Natural killer cell (primary cell): ENCODE measurements at regions not wholly inside any gene's neighbourhood (a gene's known extent, or its start where the extent isn't known, plus 50 kb on each side); places are given as distances from the start of the nearest gene placed in this dataset.

Source experiments
- ATAC-seq, 3 donors: fragments of 150-1000 bp in 2 of 3; fragments of 200-7000 bp in 1 of 3; cut with Tn5 transposase; 1 replicate in 1 of 3; 2 replicates in 2 of 3; pipeline ENCODE4 v1.10.0; 2021; ENCODE audit warnings: mild to moderate bottlenecking in 2 of 3, moderate library complexity in 2 of 3
- DNase-seq, 2 donors: peaks; one replicate each; pipeline versions ENCODE4 v3.0.0 to v3.0.0-alpha.2; 2013 to 2021; ENCODE audit warnings: mixed read lengths in 1 of 2
- H3K27ac ChIP-seq: one replicate; pipeline ENCODE4 v1.5.1; 2013; ENCODE audit warnings: mild to moderate bottlenecking, low read length
- H3K27me3 ChIP-seq: one replicate; pipeline ENCODE4 v1.6.1; 2013; ENCODE audit warnings: low read length; ENCODE audit not compliant: control insufficient read depth, insufficient read depth
- H3K36me3 ChIP-seq: one replicate; pipeline ENCODE4 v1.6.1; 2013; ENCODE audit warnings: low read length; ENCODE audit not compliant: control insufficient read depth, insufficient read depth
- H3K4me1 ChIP-seq: one replicate; pipeline ENCODE4 v1.6.1; 2013; ENCODE audit warnings: low read length; ENCODE audit not compliant: control insufficient read depth, insufficient read depth
- H3K4me3 ChIP-seq: one replicate; pipeline ENCODE4 v1.5.1; 2013; ENCODE audit warnings: low read length
- H3K9me3 ChIP-seq: one replicate; pipeline ENCODE4 v1.6.1; 2013; ENCODE audit warnings: low read length; ENCODE audit not compliant: control insufficient read depth, insufficient read depth
- H3K27ac Mint-ChIP-seq, 2 donors: one replicate each; pipeline ENCODE4 v1.8.0; 2022; ENCODE audit warnings: mild to moderate bottlenecking in 2 of 2, mixed read lengths in 2 of 2, moderate library complexity in 1 of 2
- H3K27me3 Mint-ChIP-seq, 2 donors: one replicate each; pipeline ENCODE4 v1.8.0; 2022; ENCODE audit warnings: low read depth in 2 of 2, mixed read lengths in 2 of 2
- H3K36me3 Mint-ChIP-seq: one replicate; pipeline ENCODE4 v1.8.0; 2022; ENCODE audit warnings: mixed read lengths
- H3K4me1 Mint-ChIP-seq, 2 donors: one replicate each; pipeline ENCODE4 v1.8.0; 2022; ENCODE audit warnings: mixed read lengths in 2 of 2
- H3K4me3 Mint-ChIP-seq: one replicate; pipeline ENCODE4 v1.8.0; 2022; ENCODE audit warnings: mild to moderate bottlenecking, moderate library complexity, mixed read lengths
- H3K9me3 Mint-ChIP-seq, 2 donors: one replicate each; pipeline ENCODE4 v1.8.0; 2022; ENCODE audit warnings: mixed read lengths in 2 of 2
- CTCF ChIP-seq: fragments of 200-600 bp; IDR thresholded peaks from one replicate; pipeline ENCODE4 v1.8.0; 2022; ENCODE audit warnings: antibody characterized with exemption
- WGBS: methylation state at CpG from one replicate; pipeline ENCODE4 v1.1.7; 2013; ENCODE audit warnings: missing lambda C conversion rate; ENCODE audit not compliant: insufficient coverage; 5-methylcytosine and 5-hydroxymethylcytosine counted together
- intact Hi-C: fragments of 100-400 bp; cut with micrococcal nuclease; formaldehyde crosslinking; loops from one replicate; pipeline ENCODE4 v1.14.2; 2022

GRCh38 chr18:78903436-78904178, 76.0 kb upstream of the SALL3 start:
- 75% methylated on average over 19 of the region's 22 CpGs for WGBS
- no peaks in the 10 kb centered on the region for H3K36me3 ChIP-seq
- Mint-ChIP-seq H3K27ac (no peak overlapping the region), H3K4me1 (peaks cover 0 to 7% of the 10 kb centered on the region in 2 donors), H3K4me3 (no peak overlapping the region), H3K27me3 (peaks cover 8 to 23% of the 10 kb centered on the region in 2 donors), H3K9me3 (no peaks in the 10 kb centered on the region), H3K36me3 (no peaks in the 10 kb centered on the region)
- no peak overlapping the region for H3K4me3 ChIP-seq
- no peaks in the 10 kb centered on the region for H3K27me3 ChIP-seq
- H3K27ac ChIP-seq = no peak overlapping the region
- H3K4me1 ChIP-seq = no peaks in the 10 kb centered on the region
- TF ChIP-seq CTCF = no peak
- DNase-seq = no peak
- intact Hi-C loops = no loop called here
- H3K9me3 ChIP-seq = no peaks in the 10 kb centered on the region
- ATAC-seq = no peak

- TF ChIP-seq CTCF = no peak
- peaks cover 0 to 7% of the 10 kb centered on the region in 2 donors for H3K4me1 Mint-ChIP-seq
- 81% methylated on average over 8 of the region's 11 CpGs for WGBS
These were observed 75.5 kb upstream of the SALL3 start for GRCh38 chr18:78904179-78904531.

DNA sequence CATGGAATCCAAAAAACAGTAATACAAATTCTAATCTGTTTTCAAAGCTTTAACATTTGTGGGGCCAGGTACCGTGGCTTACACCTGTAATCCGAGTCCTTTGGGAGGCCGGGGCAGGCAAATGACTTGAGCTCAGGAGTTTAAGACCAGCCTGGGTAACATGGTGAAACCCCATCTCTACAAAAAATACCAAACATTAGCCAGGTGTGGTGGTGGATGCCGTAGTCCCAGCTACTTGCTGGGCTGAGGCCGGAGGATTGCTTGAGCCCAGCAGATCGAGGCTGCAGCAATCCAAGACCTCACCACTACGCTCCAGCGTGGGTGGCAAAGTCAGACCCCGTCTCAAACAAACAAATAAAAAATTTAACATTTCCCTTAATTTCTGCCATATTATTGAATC, 74.3 kb upstream of the SALL3 start:
- intact Hi-C loops = no loop called here
- no peak overlapping the region for H3K27ac ChIP-seq
- H3K9me3 ChIP-seq = no peaks in the 10 kb centered on the region
- Mint-ChIP-seq H3K4me3 (no peak overlapping the region), H3K36me3 (no peaks in the 10 kb centered on the region), H3K27ac (no peak overlapping the region), H3K9me3 (no peaks in the 10 kb centered on the region), H3K4me1 (peaks cover 0 to 7% of the 10 kb centered on the region in 2 donors), H3K27me3 (peaks cover 8 to 23% of the 10 kb centered on the region in 2 donors)
- DNase-seq (no peak), ATAC-seq (no peak)
- no peak for TF ChIP-seq CTCF
- H3K27me3 ChIP-seq = no peaks in the 10 kb centered on the region
- no peaks in the 10 kb centered on the region for H3K36me3 ChIP-seq
- no peaks in the 10 kb centered on the region for H3K4me1 ChIP-seq
- H3K4me3 ChIP-seq = no peak overlapping the region
- 91% methylated on average over 8 of the region's 9 CpGs for WGBS

More at GRCh38 chr18:78904179-78904531, 75.5 kb upstream of the SALL3 start:
- ATAC-seq (no peak), DNase-seq (no peak)
- no peaks in the 10 kb centered on the region for H3K27me3 ChIP-seq
- Mint-ChIP-seq H3K36me3 (no peaks in the 10 kb centered on the region), H3K4me3 (no peak overlapping the region), H3K27ac (no peak overlapping the region), H3K27me3 (peaks cover 8 to 23% of the 10 kb centered on the region in 2 donors), H3K9me3 (no peaks in the 10 kb centered on the region)
- no peak overlapping the region for H3K4me3 ChIP-seq
- intact Hi-C loops = no loop called here
- H3K9me3 ChIP-seq = no peaks in the 10 kb centered on the region
- H3K4me1 ChIP-seq = no peaks in the 10 kb centered on the region
- H3K27ac ChIP-seq = no peak overlapping the region
- H3K36me3 ChIP-seq = no peaks in the 10 kb centered on the region

GRCh38 chr18:78906066-78906465, 73.6 kb upstream of the SALL3 start:
- Mint-ChIP-seq H3K36me3 (no peaks in the 10 kb centered on the region), H3K27ac (no peak overlapping the region), H3K9me3 (no peaks in the 10 kb centered on the region), H3K4me3 (no peak overlapping the region), H3K4me1 (peaks cover 0 to 7% of the 10 kb centered on the region in 2 donors), H3K27me3 (peaks cover 8 to 23% of the 10 kb centered on the region in 2 donors)
- no peak for TF ChIP-seq CTCF
- DNase-seq (no peak), ATAC-seq (no peak)
- intact Hi-C loops = no loop called here
- 89% methylated on average over 16 of the region's 16 CpGs for WGBS
- no peaks in the 10 kb centered on the region for H3K9me3 ChIP-seq
- H3K4me3 ChIP-seq = no peak overlapping the region
- no peaks in the 10 kb centered on the region for H3K4me1 ChIP-seq
- H3K27me3 ChIP-seq = no peaks in the 10 kb centered on the region
- no peak overlapping the region for H3K27ac ChIP-seq
- H3K36me3 ChIP-seq = no peaks in the 10 kb centered on the region
